ENCODE measurements at regions not wholly inside any gene's neighbourhood (a gene's known extent, or its start where the extent isn't known, plus 50 kb on each side); places are given as distances from the start of the nearest gene placed in this dataset.

DNA sequence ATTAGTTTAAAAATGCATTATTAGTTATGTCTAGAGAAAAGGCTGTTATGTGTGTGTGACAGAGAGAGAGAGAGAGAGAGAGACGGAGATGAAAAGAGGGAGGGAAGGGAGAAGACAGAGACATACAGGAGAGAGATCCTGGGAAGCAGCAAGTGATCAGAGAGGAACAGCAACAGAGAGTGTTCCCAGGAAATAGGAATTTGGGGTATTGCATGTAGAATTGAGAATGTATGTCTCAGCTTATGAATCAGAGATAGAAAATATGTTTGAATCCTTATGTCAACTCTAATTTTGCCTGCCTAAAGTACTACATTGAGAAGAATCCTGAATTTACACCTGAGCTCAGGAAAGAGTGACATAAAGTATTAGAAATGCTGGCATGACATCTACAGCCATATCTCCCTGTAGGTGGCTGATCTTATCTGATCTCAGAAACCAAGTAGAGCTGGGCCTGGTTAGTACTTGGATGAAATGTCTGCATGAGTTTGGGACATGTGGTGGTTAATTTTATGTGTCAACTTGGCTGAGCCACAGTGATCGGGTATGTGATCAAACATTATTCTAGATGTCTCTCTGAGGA lies 130.6 kb downstream of the TENT5A start:
- H3K4me1 ChIP-seq = no peaks in the 10 kb centered on the region
- intact Hi-C loops (cut with DNase I) = no loop called here
- H3K9me3 ChIP-seq = no peaks in the 10 kb centered on the region
- no peak overlapping the region for H3K27ac ChIP-seq
- no peak overlapping the region for H3K4me3 ChIP-seq
- no peaks in the 10 kb centered on the region for H3K36me3 ChIP-seq
- H3K27me3 ChIP-seq = no peaks in the 10 kb centered on the region
- TF ChIP-seq, protein P1, sequence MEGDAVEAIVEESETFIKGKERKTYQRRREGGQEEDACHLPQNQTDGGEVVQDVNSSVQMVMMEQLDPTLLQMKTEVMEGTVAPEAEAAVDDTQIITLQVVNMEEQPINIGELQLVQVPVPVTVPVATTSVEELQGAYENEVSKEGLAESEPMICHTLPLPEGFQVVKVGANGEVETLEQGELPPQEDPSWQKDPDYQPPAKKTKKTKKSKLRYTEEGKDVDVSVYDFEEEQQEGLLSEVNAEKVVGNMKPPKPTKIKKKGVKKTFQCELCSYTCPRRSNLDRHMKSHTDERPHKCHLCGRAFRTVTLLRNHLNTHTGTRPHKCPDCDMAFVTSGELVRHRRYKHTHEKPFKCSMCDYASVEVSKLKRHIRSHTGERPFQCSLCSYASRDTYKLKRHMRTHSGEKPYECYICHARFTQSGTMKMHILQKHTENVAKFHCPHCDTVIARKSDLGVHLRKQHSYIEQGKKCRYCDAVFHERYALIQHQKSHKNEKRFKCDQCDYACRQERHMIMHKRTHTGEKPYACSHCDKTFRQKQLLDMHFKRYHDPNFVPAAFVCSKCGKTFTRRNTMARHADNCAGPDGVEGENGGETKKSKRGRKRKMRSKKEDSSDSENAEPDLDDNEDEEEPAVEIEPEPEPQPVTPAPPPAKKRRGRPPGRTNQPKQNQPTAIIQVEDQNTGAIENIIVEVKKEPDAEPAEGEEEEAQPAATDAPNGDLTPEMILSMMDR (IDR thresholded peaks at IDR 0.05) = no peak
- TF ChIP-seq POLR2A (IDR thresholded peaks at IDR 0.05) (no peak), POLR2AphosphoS5 (IDR thresholded peaks at IDR 0.05; ENCODE audit: insufficient read depth in 1 of 2, low read depth in 1 of 2) (no peak)
- DNase-seq (ENCODE audit: extremely low spot score in 2 of 2) = no peak

DNA sequence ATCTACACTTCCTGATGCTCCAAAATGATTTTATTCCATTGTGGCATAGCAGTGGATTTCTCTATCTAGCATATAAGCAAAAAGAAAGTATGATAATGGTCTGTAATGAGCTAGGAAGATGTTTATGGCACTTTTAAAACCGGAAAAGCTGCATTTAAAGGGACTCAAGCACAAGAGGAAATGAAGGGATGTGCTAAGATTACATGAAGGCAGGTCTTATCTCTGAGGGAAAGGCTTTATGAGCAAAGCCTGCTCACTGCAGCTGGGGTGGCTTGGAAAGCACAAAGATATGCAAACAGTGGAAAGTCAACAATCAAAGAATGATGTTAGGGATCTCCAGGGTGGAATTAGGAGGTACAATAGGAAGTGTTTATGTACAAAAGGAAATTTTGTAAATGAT lies 138.2 kb downstream of the TENT5A start:
- Histone ChIP-seq H3K9me3 (no peaks in the 10 kb centered on the region), H3K4me1 (no peaks in the 10 kb centered on the region), H3K36me3 (no peaks in the 10 kb centered on the region), H3K27me3 (no peaks in the 10 kb centered on the region), H3K27ac (no peak overlapping the region), H3K4me3 (no peak overlapping the region)
- TF ChIP-seq POLR2A (IDR thresholded peaks at IDR 0.05) (no peak), POLR2AphosphoS5 (IDR thresholded peaks at IDR 0.05; ENCODE audit: insufficient read depth in 1 of 2, low read depth in 1 of 2) (no peak)
- TF ChIP-seq, protein P1 (IDR thresholded peaks at IDR 0.05) = no peak
- intact Hi-C loops (cut with DNase I) = no loop called here
- DNase-seq (ENCODE audit: extremely low spot score in 2 of 2) = no peak

DNA sequence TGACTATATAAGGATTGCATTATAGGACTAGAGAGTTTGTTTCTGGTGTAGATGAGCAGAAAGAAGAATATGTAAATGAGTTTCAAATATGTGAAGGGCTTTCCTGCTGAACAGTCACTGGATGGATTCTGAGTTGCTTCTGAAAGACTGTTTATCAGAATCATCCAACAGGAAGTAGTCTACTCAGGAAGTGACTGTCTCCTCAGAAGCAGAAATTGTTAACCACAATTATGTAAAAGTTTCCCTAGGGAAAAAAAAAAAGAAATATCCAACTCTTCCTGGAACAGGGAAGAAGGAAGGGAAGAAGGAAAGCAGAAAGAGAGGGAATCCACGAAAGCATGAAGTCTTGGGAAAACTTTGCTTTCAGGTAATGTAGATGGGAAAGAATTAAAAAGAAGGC lies 138.9 kb downstream of the TENT5A start:
- intact Hi-C loops (cut with DNase I) = no loop called here
- Histone ChIP-seq H3K27me3 (no peaks in the 10 kb centered on the region), H3K4me1 (no peaks in the 10 kb centered on the region), H3K4me3 (no peak overlapping the region), H3K27ac (no peak overlapping the region), H3K36me3 (no peaks in the 10 kb centered on the region), H3K9me3 (no peaks in the 10 kb centered on the region)
- DNase-seq (ENCODE audit: extremely low spot score in 2 of 2) = no peak
- TF ChIP-seq POLR2AphosphoS5 (IDR thresholded peaks at IDR 0.05; ENCODE audit: insufficient read depth in 1 of 2, low read depth in 1 of 2) = no peak
- TF ChIP-seq POLR2A (IDR thresholded peaks at IDR 0.05) = no peak
- TF ChIP-seq, protein P1 (IDR thresholded peaks at IDR 0.05) = no peak

DNA sequence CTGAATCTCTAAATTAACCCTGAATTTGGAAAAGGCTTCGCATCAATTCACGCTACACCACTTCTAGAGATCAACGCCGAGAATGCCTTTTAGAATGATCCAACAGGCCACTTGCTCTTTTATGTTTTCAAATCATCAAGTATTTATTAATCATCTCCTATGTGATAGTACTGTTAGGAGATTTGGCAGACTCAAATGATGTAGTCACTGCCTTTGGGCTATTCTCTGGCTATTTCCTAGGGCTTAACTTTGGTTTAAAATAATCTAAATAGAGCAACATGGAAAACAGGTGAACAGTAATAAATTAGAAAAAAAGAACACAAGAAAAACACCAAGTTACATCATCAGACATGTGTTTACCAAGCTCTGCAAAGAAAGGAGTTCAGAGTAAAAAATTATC lies 140.3 kb downstream of the TENT5A start:
- intact Hi-C loops (cut with DNase I) = no loop called here
- DNase-seq (ENCODE audit: extremely low spot score in 2 of 2) = no peak
- Histone ChIP-seq H3K36me3 (no peaks in the 10 kb centered on the region), H3K27ac (no peak overlapping the region), H3K9me3 (no peaks in the 10 kb centered on the region), H3K4me1 (no peaks in the 10 kb centered on the region), H3K27me3 (no peaks in the 10 kb centered on the region), H3K4me3 (no peak overlapping the region)
- no peak for TF ChIP-seq POLR2AphosphoS5 (IDR thresholded peaks at IDR 0.05; ENCODE audit: insufficient read depth in 1 of 2, low read depth in 1 of 2)
- TF ChIP-seq POLR2A (IDR thresholded peaks at IDR 0.05) = no peak
- TF ChIP-seq, protein P1 (IDR thresholded peaks at IDR 0.05) = no peak

DNA sequence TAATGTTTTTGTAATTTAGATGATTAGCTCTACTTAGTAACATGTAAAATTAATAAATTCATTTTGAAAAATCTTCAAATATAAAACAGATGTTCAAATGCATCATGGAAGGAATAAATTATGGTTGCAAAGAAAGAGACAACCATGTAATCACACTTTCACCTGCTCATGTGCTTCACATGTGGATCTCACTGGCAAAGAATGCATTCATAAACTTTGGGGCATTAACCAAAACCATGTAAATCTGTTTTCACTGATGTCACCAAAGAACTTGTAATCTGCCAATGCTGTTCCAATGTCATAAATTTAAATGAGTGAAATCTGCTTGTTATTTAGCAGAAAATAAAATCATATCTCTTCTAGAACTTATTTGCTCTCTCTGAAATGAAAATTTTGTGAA lies 142.7 kb downstream of the TENT5A start:
- H3K4me1 ChIP-seq = no peaks in the 10 kb centered on the region
- no peaks in the 10 kb centered on the region for H3K27me3 ChIP-seq
- H3K9me3 ChIP-seq = no peaks in the 10 kb centered on the region
- TF ChIP-seq POLR2A (IDR thresholded peaks at IDR 0.05) = no peak
- no peak for TF ChIP-seq POLR2AphosphoS5 (IDR thresholded peaks at IDR 0.05; ENCODE audit: insufficient read depth in 1 of 2, low read depth in 1 of 2)
- TF ChIP-seq, protein P1 (IDR thresholded peaks at IDR 0.05) = no peak
- intact Hi-C loops (cut with DNase I) = no loop called here
- no peak for DNase-seq (ENCODE audit: extremely low spot score in 2 of 2)
- no peak overlapping the region for H3K27ac ChIP-seq
- H3K4me3 ChIP-seq = no peak overlapping the region
- H3K36me3 ChIP-seq = no peaks in the 10 kb centered on the region
